22Rv1 (cell line): ENCODE measurements at regions not wholly inside any gene's neighbourhood (a gene's known extent, or its start where the extent isn't known, plus 50 kb on each side); places are given as distances from the start of the nearest gene placed in this dataset.
"Not testable (repeated sequence)": the region's sequence is repeated elsewhere in the genome, so short reads cannot be mapped to it uniquely, and the experiment has no call there.

Experiments used
- H3K27ac ChIP-seq: fragments of 450-650 bp; 2 replicates; pipeline ENCODE4 v1.5.1; 2017
- ZFX ChIP-seq: fragments of 450-650 bp; IDR thresholded peaks from 2 replicates; pipeline ENCODE4 v1.6.1; 2017; ENCODE audit warnings: antibody characterized with exemption, borderline replicate concordance
- TF ChIP-seq, protein P1 (sequence below): fragments of 450-650 bp; IDR thresholded peaks from 2 replicates; pipeline ENCODE4 v1.5.1; 2017; ENCODE audit warnings: mild to moderate bottlenecking

DNA sequence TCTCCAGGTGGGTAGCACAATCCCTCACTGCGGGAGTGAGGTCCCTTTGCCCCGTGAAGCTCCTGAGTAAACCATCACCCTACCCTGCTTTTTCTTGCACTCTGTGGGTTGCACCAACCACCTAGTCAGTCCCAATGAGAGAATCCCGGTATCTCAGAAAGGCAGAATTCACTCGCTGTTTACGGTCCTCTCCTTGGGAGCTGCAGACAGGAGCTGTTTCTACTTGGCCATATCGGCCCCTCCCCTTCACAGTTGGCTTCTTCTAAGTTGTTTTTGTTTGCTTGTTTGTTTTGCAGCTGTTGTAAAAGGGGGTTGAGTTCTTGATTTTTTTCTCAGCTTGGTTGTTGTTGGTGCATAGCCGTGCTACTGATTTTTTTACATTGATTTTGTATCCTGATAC is 237.0 kb upstream of the RASA1 start:
- no peak overlapping the region for H3K27ac ChIP-seq
- TF ChIP-seq, protein P1, sequence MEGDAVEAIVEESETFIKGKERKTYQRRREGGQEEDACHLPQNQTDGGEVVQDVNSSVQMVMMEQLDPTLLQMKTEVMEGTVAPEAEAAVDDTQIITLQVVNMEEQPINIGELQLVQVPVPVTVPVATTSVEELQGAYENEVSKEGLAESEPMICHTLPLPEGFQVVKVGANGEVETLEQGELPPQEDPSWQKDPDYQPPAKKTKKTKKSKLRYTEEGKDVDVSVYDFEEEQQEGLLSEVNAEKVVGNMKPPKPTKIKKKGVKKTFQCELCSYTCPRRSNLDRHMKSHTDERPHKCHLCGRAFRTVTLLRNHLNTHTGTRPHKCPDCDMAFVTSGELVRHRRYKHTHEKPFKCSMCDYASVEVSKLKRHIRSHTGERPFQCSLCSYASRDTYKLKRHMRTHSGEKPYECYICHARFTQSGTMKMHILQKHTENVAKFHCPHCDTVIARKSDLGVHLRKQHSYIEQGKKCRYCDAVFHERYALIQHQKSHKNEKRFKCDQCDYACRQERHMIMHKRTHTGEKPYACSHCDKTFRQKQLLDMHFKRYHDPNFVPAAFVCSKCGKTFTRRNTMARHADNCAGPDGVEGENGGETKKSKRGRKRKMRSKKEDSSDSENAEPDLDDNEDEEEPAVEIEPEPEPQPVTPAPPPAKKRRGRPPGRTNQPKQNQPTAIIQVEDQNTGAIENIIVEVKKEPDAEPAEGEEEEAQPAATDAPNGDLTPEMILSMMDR = no peak
- TF ChIP-seq ZFX = no peak

DNA sequence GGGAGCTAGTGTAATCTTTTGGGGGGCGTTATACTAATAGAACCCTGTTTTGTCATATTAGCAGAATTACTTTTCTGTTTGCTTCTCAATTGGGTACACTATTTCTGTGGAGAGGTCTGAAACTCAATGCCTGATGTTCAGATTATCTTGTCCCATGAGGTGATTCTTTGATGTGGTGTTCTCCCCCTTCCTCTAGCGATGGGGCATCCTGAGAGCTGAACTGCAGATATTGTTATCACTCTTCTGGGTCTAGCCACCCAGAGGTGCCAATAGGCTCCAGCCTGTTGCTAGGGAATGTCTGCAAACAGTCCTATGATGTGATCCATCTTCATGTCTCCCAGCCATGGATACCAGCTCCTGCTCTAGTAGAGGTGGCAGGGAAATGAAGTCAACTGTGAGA is 233.1 kb upstream of the RASA1 start:
- no peak overlapping the region for H3K27ac ChIP-seq
- TF ChIP-seq, protein P1 = no peak
- TF ChIP-seq ZFX = no peak

DNA sequence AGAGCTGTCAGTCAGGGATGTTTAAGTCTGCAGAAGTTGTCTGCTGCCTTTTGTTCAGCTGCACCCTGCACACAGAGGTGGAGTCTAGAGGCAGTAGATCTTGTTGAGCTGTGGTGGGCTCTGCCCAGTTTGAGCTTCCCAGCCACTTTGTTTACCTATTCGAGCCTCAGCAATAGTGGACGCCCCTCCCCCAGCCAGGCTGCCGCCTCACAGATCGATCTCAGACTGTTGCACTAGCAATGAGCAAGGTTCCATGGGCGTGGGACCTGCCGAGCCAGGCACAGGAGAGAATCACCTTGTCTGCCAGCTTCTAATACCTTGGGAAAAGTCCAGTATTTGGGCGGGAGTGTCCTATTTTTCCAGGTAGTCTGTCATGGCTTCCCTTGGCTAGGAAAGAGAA is 225.1 kb upstream of the RASA1 start:
- H3K27ac ChIP-seq = no peak overlapping the region
- TF ChIP-seq ZFX = no peak
- TF ChIP-seq, protein P1 = no peak

DNA sequence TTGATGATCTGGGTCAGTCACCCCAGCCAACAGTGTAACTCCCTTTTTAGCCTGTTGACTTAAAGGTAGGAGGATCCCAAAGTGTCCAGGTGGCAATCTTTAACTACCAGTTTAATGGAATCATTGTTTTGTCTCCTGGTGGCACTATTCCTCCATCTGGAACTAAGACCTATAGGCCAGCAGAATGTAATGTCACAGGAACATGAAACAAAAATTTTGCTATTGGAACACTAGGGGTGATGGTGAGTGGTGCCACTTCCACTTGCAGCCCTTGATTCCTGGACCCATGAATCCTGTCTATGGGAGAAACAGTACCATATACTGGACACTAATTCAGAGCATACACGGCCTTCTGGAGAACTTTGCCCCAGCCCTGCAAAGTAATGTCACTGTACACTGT is 219.5 kb upstream of the RASA1 start:
- TF ChIP-seq ZFX = no peak
- TF ChIP-seq, protein P1 = no peak
- H3K27ac ChIP-seq = no peak overlapping the region

DNA sequence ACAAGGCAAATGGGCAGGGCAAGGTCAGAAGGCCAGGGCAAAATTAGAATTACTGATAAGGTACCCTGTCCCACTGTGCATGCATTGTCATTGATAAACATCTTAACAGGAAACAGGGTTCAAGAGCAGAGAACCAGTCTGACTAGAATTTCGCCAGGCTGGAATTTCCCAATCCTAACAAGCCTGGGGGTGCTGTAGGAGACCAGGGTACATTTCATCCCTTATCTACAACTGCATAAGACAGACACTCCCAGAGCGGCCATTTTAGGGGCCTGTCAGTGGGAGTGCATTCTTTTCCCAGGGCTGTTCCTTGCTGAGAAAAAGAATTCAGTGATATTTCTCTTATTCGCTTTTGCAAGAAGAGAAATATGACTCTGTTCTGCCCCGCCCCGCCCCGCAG is 218.7 kb upstream of the RASA1 start:
- not testable (repeated sequence) for H3K27ac ChIP-seq

DNA sequence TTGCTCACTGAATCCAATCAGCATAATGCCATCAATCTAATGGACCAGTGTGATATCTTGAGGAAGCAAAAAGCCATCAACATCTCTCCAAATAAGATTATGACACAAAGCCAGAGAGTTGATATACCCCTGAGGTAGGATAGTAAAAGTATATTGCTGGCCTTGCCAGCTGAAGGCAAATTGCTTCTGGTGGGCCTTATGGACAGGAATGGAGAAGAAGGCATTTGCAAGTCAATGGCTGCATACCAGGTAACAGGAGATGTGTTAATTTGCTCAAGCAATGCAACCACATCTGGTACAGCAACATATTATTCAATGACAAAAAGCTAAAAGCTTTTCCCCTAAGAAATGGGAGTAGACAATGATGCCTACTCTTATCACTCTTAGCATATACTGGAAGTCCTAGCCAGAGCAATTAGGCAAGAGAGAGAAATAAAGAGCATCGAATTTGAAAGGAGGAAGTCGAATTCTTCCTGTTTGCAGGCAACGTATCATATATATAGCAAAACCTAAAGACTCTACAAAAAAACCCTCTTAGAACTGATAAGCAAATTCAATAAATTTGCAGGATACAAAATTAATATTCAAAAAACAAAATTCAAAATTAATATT is 216.1 kb upstream of the RASA1 start:
- TF ChIP-seq ZFX = no peak
- TF ChIP-seq, protein P1 = no peak
- no peak overlapping the region for H3K27ac ChIP-seq

DNA sequence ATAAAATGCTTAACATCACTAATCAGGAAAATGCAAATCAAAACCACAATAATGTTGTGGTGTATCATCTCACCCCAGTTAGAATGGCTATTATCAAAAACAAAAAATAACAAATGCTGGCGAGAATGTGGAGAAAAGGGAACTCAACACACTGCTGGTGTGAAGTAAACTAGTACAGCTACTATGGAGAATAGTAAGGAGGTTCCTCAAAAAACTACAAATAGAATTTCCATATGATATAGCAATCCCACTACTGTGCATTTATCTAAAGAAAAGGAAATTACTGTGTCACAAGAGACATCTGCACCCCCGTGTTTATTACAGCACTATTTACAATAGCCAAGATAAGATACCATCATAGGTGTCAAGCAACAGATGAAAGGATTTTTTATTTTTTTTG is 214.5 kb upstream of the RASA1 start:
- H3K27ac ChIP-seq = no peak overlapping the region
- TF ChIP-seq, protein P1 = no peak
- no peak for TF ChIP-seq ZFX

DNA sequence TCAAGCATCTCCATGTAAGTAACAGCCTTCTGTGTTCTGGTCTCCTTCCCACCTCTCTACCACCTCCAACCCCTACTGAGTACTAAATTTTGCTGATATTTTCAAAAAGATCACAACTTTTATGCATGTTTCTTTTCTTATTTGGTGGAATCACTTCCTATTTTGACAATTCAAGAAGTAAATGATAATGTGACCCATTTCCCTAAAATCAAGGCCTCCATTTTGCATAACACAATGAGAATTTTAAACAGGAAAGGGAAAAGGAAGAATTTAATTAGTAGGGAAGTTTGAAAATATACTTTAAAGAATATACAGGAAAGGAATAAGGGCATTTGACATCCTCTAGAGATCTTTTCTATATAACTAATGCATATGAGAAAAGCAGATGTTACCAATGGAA is 212.9 kb upstream of the RASA1 start:
- no peak for TF ChIP-seq ZFX
- no peak overlapping the region for H3K27ac ChIP-seq
